ENCODE measurements at regions not wholly inside any gene's neighbourhood (a gene's known extent, or its start where the extent isn't known, plus 50 kb on each side); places are given as distances from the start of the nearest gene placed in this dataset.

- Histone ChIP-seq H3K27me3 (no peaks in the 10 kb centered on the region), H3K4me1 (no peaks in the 10 kb centered on the region), H3K4me3 (no peak overlapping the region), H3K27ac (no peak overlapping the region), H3K36me3 (no peaks in the 10 kb centered on the region), H3K9me3 (no peaks in the 10 kb centered on the region)
- TF ChIP-seq, protein P1, sequence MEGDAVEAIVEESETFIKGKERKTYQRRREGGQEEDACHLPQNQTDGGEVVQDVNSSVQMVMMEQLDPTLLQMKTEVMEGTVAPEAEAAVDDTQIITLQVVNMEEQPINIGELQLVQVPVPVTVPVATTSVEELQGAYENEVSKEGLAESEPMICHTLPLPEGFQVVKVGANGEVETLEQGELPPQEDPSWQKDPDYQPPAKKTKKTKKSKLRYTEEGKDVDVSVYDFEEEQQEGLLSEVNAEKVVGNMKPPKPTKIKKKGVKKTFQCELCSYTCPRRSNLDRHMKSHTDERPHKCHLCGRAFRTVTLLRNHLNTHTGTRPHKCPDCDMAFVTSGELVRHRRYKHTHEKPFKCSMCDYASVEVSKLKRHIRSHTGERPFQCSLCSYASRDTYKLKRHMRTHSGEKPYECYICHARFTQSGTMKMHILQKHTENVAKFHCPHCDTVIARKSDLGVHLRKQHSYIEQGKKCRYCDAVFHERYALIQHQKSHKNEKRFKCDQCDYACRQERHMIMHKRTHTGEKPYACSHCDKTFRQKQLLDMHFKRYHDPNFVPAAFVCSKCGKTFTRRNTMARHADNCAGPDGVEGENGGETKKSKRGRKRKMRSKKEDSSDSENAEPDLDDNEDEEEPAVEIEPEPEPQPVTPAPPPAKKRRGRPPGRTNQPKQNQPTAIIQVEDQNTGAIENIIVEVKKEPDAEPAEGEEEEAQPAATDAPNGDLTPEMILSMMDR (IDR thresholded peaks at IDR 0.05): no peak
- no peak for DNase-seq (ENCODE audit: low spot score in 2 of 2)
- intact Hi-C loops (cut with DNase I): no loop called here
Measured at GRCh38 chr15:46848704-46849103, 868.6 kb upstream of the SEMA6D start.

GRCh38 chr15:46853600-46853999 lies 863.7 kb upstream of the SEMA6D start:
- Histone ChIP-seq H3K27me3 (no peaks in the 10 kb centered on the region), H3K27ac (no peak overlapping the region), H3K9me3 (no peaks in the 10 kb centered on the region), H3K4me3 (no peak overlapping the region), H3K4me1 (no peaks in the 10 kb centered on the region), H3K36me3 (no peaks in the 10 kb centered on the region)
- no peak for DNase-seq (ENCODE audit: low spot score in 2 of 2)
- TF ChIP-seq, protein P1 (IDR thresholded peaks at IDR 0.05): no peak
- intact Hi-C loops (cut with DNase I): no loop called here

DNA sequence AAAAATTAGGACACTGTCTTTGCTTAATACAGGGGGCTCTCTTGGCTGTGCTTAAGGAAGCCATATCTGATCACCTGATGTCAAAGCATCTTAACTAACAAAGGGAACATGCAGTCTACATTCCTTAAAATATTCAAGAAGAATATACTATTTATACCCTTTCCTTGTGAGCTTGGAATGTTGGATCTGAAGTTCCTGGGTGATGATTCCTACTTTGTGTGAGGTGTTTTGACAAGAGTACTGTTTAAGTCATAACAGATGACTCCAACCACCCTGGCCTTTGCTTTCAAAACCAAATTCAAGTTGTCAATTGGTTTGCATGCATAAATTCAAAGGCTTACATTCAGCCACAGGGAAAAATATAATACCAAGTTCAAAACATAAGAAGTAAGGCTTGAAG lies 862.7 kb upstream of the SEMA6D start:
- H3K9me3 ChIP-seq: no peaks in the 10 kb centered on the region
- intact Hi-C loops (cut with DNase I): no loop called here
- no peaks in the 10 kb centered on the region for H3K4me1 ChIP-seq
- H3K27me3 ChIP-seq: no peaks in the 10 kb centered on the region
- DNase-seq (ENCODE audit: low spot score in 2 of 2): no peak
- H3K36me3 ChIP-seq: no peaks in the 10 kb centered on the region
- H3K27ac ChIP-seq: no peak overlapping the region
- H3K4me3 ChIP-seq: no peak overlapping the region
- TF ChIP-seq, protein P1 (IDR thresholded peaks at IDR 0.05): no peak

GRCh38 chr15:46855388-46855787 lies 861.9 kb upstream of the SEMA6D start:
- Histone ChIP-seq H3K27ac (no peak overlapping the region), H3K4me1 (no peaks in the 10 kb centered on the region), H3K36me3 (no peaks in the 10 kb centered on the region), H3K27me3 (no peaks in the 10 kb centered on the region), H3K9me3 (no peaks in the 10 kb centered on the region), H3K4me3 (no peak overlapping the region)
- no peak for DNase-seq (ENCODE audit: low spot score in 2 of 2)
- TF ChIP-seq, protein P1 (IDR thresholded peaks at IDR 0.05): no peak
- intact Hi-C loops (cut with DNase I): no loop called here

DNA sequence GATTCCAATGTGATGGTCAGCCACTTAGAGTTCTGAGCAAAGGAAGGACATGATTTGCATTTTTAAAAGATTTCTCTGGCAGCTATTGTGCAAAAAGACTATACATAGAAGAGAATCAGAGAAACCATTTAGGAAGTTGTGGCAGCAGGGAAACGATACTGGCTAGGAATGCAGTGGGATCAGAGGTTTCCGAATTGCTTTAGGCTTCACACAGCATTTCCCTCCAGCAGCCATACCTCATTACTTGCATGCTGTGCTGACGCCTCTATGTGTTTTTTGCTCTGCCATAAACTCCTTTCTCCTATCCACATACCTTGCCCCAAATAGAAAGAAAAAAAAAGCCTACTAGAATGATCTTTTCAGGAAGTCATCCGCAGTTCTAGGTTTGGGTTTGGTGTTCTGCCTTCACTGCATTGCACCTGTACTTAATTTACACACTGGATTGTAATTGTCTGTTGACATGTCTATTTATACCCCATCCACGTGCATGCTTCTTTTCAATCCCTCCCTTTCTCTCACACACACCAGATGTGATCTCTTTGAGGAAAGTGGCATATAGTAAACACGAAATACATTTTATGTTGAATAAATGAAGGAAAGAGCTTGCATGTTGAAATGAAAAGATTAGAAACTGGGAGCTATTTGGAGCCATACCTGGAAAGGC lies 860.3 kb upstream of the SEMA6D start:
- Histone ChIP-seq H3K4me1 (no peaks in the 10 kb centered on the region), H3K27ac (no peak overlapping the region), H3K36me3 (no peaks in the 10 kb centered on the region), H3K4me3 (no peak overlapping the region), H3K9me3 (no peaks in the 10 kb centered on the region), H3K27me3 (no peaks in the 10 kb centered on the region)
- intact Hi-C loops (cut with DNase I): no loop called here
- TF ChIP-seq, protein P1 (IDR thresholded peaks at IDR 0.05): no peak
- no peak for DNase-seq (ENCODE audit: low spot score in 2 of 2)

DNA sequence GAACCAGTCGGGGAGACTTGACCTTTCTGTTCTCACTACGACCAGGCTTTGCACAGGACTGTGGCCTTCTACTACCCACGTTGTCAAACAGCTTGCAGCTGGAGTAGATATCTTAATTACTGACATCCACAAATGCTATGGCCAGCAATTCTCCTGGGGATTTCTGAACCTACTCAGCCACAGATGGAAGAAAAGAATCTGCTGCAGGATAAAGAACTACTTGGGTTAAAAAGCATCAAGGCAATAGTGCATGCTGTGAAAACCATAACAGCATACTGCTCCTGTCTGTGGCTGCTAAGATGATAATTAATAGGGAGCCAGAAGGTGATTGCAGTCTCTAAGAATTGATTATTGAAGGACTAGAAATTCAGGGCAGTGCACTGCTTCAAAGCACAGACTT lies 859.2 kb upstream of the SEMA6D start:
- Histone ChIP-seq H3K9me3 (no peaks in the 10 kb centered on the region), H3K27me3 (no peaks in the 10 kb centered on the region), H3K36me3 (no peaks in the 10 kb centered on the region), H3K27ac (no peak overlapping the region), H3K4me1 (no peaks in the 10 kb centered on the region), H3K4me3 (no peak overlapping the region)
- TF ChIP-seq, protein P1 (IDR thresholded peaks at IDR 0.05): no peak
- DNase-seq (ENCODE audit: low spot score in 2 of 2): no peak
- intact Hi-C loops (cut with DNase I): no loop called here
